ENCODE measurements at regions not wholly inside any gene's neighbourhood (a gene's known extent, or its start where the extent isn't known, plus 50 kb on each side); places are given as distances from the start of the nearest gene placed in this dataset.
A peak's percentile ranks its signal among the peaks of the same experiment; 100 is the strongest.

- Histone ChIP-seq H4K20me1 (ENCODE audit: insufficient read depth, low read length) (no peaks in the 10 kb centered on the region), H2AFZ (ENCODE audit: low read length) (no peak overlapping the region), H3K36me3 (replicated peaks; ENCODE audit: insufficient read depth, low read length) (no peaks in the 10 kb centered on the region), H3K27ac (ENCODE audit: low read length) (no peak overlapping the region), H3K4me1 (ENCODE audit: low read length) (peaks cover 19% of the 10 kb centered on the region), H3F3A (ENCODE audit: insufficient read depth, low read length) (peaks cover 6% of the 10 kb centered on the region; the same call in 1 of the 2 replicates), H3K79me2 (ENCODE audit: low read length) (no peaks in the 10 kb centered on the region), H3K9me3 (replicated peaks; ENCODE audit: insufficient read depth, low read length) (no peaks in the 10 kb centered on the region), H3K4me2 (ENCODE audit: low read depth, low read length) (peak overlapping the region; percentile 17), H3K27me3 (replicated peaks; ENCODE audit: insufficient read depth, low read length) (no peaks in the 10 kb centered on the region), H3K9me2 (replicated peaks; ENCODE audit: insufficient read depth, low read length) (no peaks in the 10 kb centered on the region), H3K4me3 (ENCODE audit: low read length) (no peak overlapping the region), H3K9ac (ENCODE audit: low read length) (no peak overlapping the region)
- no peak for TF ChIP-seq EZH2phosphoT487 (IDR thresholded peaks at IDR 0.05; ENCODE audit: low read length)
- TF ChIP-seq EZH2 (optimal IDR thresholded peaks at IDR 0.05; ENCODE audit: low read depth, low read length), result no peak
- TF ChIP-seq CTCF (IDR thresholded peaks at IDR 0.05; ENCODE audit: low read length), result no peak
- DNase-seq, result no peak
Observed at GRCh38 chr5:75952291-75952690, 130.9 kb upstream of the SV2C start.

GRCh38 chr5:75951716-75952115 is 131.5 kb upstream of the SV2C start:
- Histone ChIP-seq H3K9ac (ENCODE audit: low read length) (no peak overlapping the region), H3K36me3 (replicated peaks; ENCODE audit: insufficient read depth, low read length) (no peaks in the 10 kb centered on the region)
- no peak for TF ChIP-seq EZH2phosphoT487 (IDR thresholded peaks at IDR 0.05; ENCODE audit: low read length)
- TF ChIP-seq CTCF (IDR thresholded peaks at IDR 0.05; ENCODE audit: low read length), result no peak
- TF ChIP-seq EZH2 (optimal IDR thresholded peaks at IDR 0.05; ENCODE audit: low read depth, low read length), result no peak

DNA sequence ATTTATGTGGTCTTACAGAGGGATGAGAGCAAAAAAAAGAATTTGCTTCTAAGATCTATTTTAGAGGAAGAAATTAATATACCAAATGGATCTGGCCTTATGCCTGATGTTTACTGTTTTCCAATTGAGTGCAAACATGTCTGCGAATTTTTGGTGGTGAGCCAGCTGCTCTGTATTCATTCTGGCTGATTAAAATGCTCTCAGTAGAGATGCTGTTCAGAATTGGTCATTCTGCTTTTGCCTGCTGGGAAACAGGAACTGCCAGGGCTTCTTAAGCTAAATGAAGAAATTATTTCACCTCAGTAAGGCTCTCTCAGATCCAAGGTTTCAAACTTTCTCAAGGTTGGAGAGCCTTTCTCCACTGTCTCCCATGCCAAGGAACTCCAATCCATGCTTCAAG is 132.0 kb upstream of the SV2C start:
- Histone ChIP-seq H3K79me2 (ENCODE audit: low read length) (no peaks in the 10 kb centered on the region), H3K27me3 (replicated peaks; ENCODE audit: insufficient read depth, low read length) (no peaks in the 10 kb centered on the region), H3K27ac (ENCODE audit: low read length) (peak overlapping the region; percentile 3; the same call in 1 of the 2 replicates), H3K9ac (ENCODE audit: low read length) (no peak overlapping the region), H3K9me2 (replicated peaks; ENCODE audit: insufficient read depth, low read length) (no peaks in the 10 kb centered on the region), H3K4me3 (ENCODE audit: low read length) (no peak overlapping the region), H2AFZ (ENCODE audit: low read length) (peak overlapping the region; percentile 43), H3K9me3 (replicated peaks; ENCODE audit: insufficient read depth, low read length) (no peaks in the 10 kb centered on the region), H3K4me2 (ENCODE audit: low read depth, low read length) (peak overlapping the region; percentile 17), H3K36me3 (replicated peaks; ENCODE audit: insufficient read depth, low read length) (no peaks in the 10 kb centered on the region), H3F3A (ENCODE audit: insufficient read depth, low read length) (peaks cover 6% of the 10 kb centered on the region; the same call in 1 of the 2 replicates), H3K4me1 (ENCODE audit: low read length) (peaks cover 19% of the 10 kb centered on the region), H4K20me1 (ENCODE audit: insufficient read depth, low read length) (no peaks in the 10 kb centered on the region)
- no peak for DNase-seq
- TF ChIP-seq CTCF (IDR thresholded peaks at IDR 0.05; ENCODE audit: low read length), result no peak
- no peak for TF ChIP-seq EZH2 (optimal IDR thresholded peaks at IDR 0.05; ENCODE audit: low read depth, low read length)
- TF ChIP-seq EZH2phosphoT487 (IDR thresholded peaks at IDR 0.05; ENCODE audit: low read length), result no peak

More at GRCh38 chr5:75951716-75952115, 131.5 kb upstream of the SV2C start:
- H3K9me2 ChIP-seq (replicated peaks; ENCODE audit: insufficient read depth, low read length), result no peaks in the 10 kb centered on the region
- H2AFZ ChIP-seq (ENCODE audit: low read length), result peak overlapping the region; percentile 43
- H3F3A ChIP-seq (ENCODE audit: insufficient read depth, low read length), result peaks cover 6% of the 10 kb centered on the region; the same call in 1 of the 2 replicates
- peak overlapping the region; percentile 3; the same call in 1 of the 2 replicates for H3K27ac ChIP-seq (ENCODE audit: low read length)
- DNase-seq, result peak; percentile 19
- H3K4me1 ChIP-seq (ENCODE audit: low read length), result peaks cover 19% of the 10 kb centered on the region
- H4K20me1 ChIP-seq (ENCODE audit: insufficient read depth, low read length), result no peaks in the 10 kb centered on the region
- H3K79me2 ChIP-seq (ENCODE audit: low read length), result no peaks in the 10 kb centered on the region
- no peaks in the 10 kb centered on the region for H3K9me3 ChIP-seq (replicated peaks; ENCODE audit: insufficient read depth, low read length)
- no peaks in the 10 kb centered on the region for H3K27me3 ChIP-seq (replicated peaks; ENCODE audit: insufficient read depth, low read length)
- no peak overlapping the region for H3K4me3 ChIP-seq (ENCODE audit: low read length)
- H3K4me2 ChIP-seq (ENCODE audit: low read depth, low read length), result peak overlapping the region; percentile 17
